ENCODE measurements at regions not wholly inside any gene's neighbourhood (a gene's known extent, or its start where the extent isn't known, plus 50 kb on each side); places are given as distances from the start of the nearest gene placed in this dataset.

GRCh38 chr10:31143331-31143935 lies 111.8 kb upstream of the ZNF438 start:
- DNase-seq (ENCODE audit: low read depth in 1 of 2, low spot score in 1 of 2) = no peak

GRCh38 chr10:31145986-31146385 lies 114.3 kb upstream of the ZNF438 start:
- DNase-seq (ENCODE audit: low read depth in 1 of 2, low spot score in 1 of 2) = no peak

- DNase-seq (ENCODE audit: low read depth in 1 of 2, low spot score in 1 of 2) = no peak
These were observed 115.0 kb upstream of the ZNF438 start for GRCh38 chr10:31146491-31147209.

GRCh38 chr10:31147210-31147608 lies 115.5 kb upstream of the ZNF438 start:
- no peak for DNase-seq (ENCODE audit: low read depth in 1 of 2, low spot score in 1 of 2)

- no peak for DNase-seq (ENCODE audit: low read depth in 1 of 2, low spot score in 1 of 2)
These were observed 117.3 kb upstream of the ZNF438 start for GRCh38 chr10:31148951-31149350.

GRCh38 chr10:31149835-31150512 lies 118.3 kb upstream of the ZNF438 start:
- DNase-seq (ENCODE audit: low read depth in 1 of 2, low spot score in 1 of 2) = no peak

- no peak for DNase-seq (ENCODE audit: low read depth in 1 of 2, low spot score in 1 of 2)
These were observed 119.6 kb upstream of the ZNF438 start for GRCh38 chr10:31151301-31151700.

- no peak for DNase-seq (ENCODE audit: low read depth in 1 of 2, low spot score in 1 of 2)
These were observed 120.9 kb upstream of the ZNF438 start for GRCh38 chr10:31152421-31153135.

- no peak for DNase-seq (ENCODE audit: low read depth in 1 of 2, low spot score in 1 of 2)
These were observed 121.5 kb upstream of the ZNF438 start for GRCh38 chr10:31153161-31153560.

- no peak for DNase-seq (ENCODE audit: low read depth in 1 of 2, low spot score in 1 of 2)
These were observed 122.0 kb upstream of the ZNF438 start for GRCh38 chr10:31153692-31154091.

GRCh38 chr10:31154996-31155395 lies 123.3 kb upstream of the ZNF438 start:
- no peak for DNase-seq (ENCODE audit: low read depth in 1 of 2, low spot score in 1 of 2)

GRCh38 chr10:31157123-31158010 lies 125.7 kb upstream of the ZNF438 start:
- no peak for DNase-seq (ENCODE audit: low read depth in 1 of 2, low spot score in 1 of 2)

GRCh38 chr10:31158011-31158658 lies 126.5 kb upstream of the ZNF438 start:
- no peak for DNase-seq (ENCODE audit: low read depth in 1 of 2, low spot score in 1 of 2)

- DNase-seq (ENCODE audit: low read depth in 1 of 2, low spot score in 1 of 2) = no peak
These were observed 134.9 kb upstream of the ZNF438 start for GRCh38 chr10:31166606-31167005.

GRCh38 chr10:31170636-31171035 lies 139.0 kb upstream of the ZNF438 start:
- no peak for DNase-seq (ENCODE audit: low read depth in 1 of 2, low spot score in 1 of 2)

- DNase-seq (ENCODE audit: low read depth in 1 of 2, low spot score in 1 of 2) = no peak
These were observed 139.9 kb upstream of the ZNF438 start for GRCh38 chr10:31171402-31172083.

GRCh38 chr10:31172925-31173324 lies 141.3 kb upstream of the ZNF438 start:
- DNase-seq (ENCODE audit: low read depth in 1 of 2, low spot score in 1 of 2) = no peak

GRCh38 chr10:31173752-31174151 lies 142.1 kb upstream of the ZNF438 start:
- no peak for DNase-seq (ENCODE audit: low read depth in 1 of 2, low spot score in 1 of 2)

- no peak for DNase-seq (ENCODE audit: low read depth in 1 of 2, low spot score in 1 of 2)
These were observed 139.8 kb upstream of the ZEB1 start for GRCh38 chr10:31179091-31179680.
